Activated CD8-positive, alpha-beta memory T cell treated with anti-CD3 and anti-CD28 coated beads for 36 hours (primary cell): ENCODE measurements at regions not wholly inside any gene's neighbourhood (a gene's known extent, or its start where the extent isn't known, plus 50 kb on each side); places are given as distances from the start of the nearest gene placed in this dataset.

Experiments
- CTCF ChIA-PET: fragments of 350-600 bp; sonication (Branson Sonifier 250); formaldehyde crosslinking; loops from one replicate; lab custom pipeline; 2021; ENCODE audit warnings: antibody characterized with exemption; lab: Charles Lee
- POLR2A ChIA-PET: fragments of 350-600 bp; sonication (Branson Sonifier 250); formaldehyde crosslinking; loops from one replicate; lab custom pipeline; 2021; ENCODE audit warnings: antibody characterized with exemption; lab: Charles Lee

- CTCF ChIA-PET: no interaction called here
- POLR2A ChIA-PET: no interaction called here
Observed at GRCh38 chr1:13878021-13878420, 178.0 kb downstream of the PRDM2 start.

- ChIA-PET CTCF (no interaction called here), POLR2A (no interaction called here)
Observed at GRCh38 chr1:13878451-13878850, 178.5 kb downstream of the PRDM2 start.

GRCh38 chr1:13881385-13882088 is 181.5 kb downstream of the PRDM2 start:
- CTCF ChIA-PET: interaction anchor here (0.6 kb wide), 1 partner anchor 718 kb away, joined by 3 read pairs; no protein-coding TSS in a partner anchor
- POLR2A ChIA-PET: no interaction called here

GRCh38 chr1:13888351-13888986 is 188.5 kb downstream of the PRDM2 start:
- ChIA-PET CTCF (no interaction called here), POLR2A (no interaction called here)

GRCh38 chr1:13889495-13889894 is 189.5 kb downstream of the PRDM2 start:
- CTCF ChIA-PET: no interaction called here
- POLR2A ChIA-PET: no interaction called here

GRCh38 chr1:13890766-13891165 is 190.8 kb downstream of the PRDM2 start:
- POLR2A ChIA-PET: no interaction called here
- CTCF ChIA-PET: no interaction called here

- ChIA-PET CTCF (no interaction called here), POLR2A (no interaction called here)
Observed at GRCh38 chr1:13892198-13892597, 192.2 kb downstream of the PRDM2 start.

GRCh38 chr1:13892671-13893325 is 192.8 kb downstream of the PRDM2 start:
- POLR2A ChIA-PET: no interaction called here
- CTCF ChIA-PET: no interaction called here

GRCh38 chr1:13893409-13893821 is 193.4 kb downstream of the PRDM2 start:
- ChIA-PET POLR2A (no interaction called here), CTCF (no interaction called here)

GRCh38 chr1:13896932-13897331 is 196.9 kb downstream of the PRDM2 start:
- CTCF ChIA-PET: no interaction called here
- POLR2A ChIA-PET: no interaction called here

- CTCF ChIA-PET: no interaction called here
Observed at GRCh38 chr1:13898406-13898805, 198.4 kb downstream of the PRDM2 start.

GRCh38 chr1:13899856-13900255 is 199.9 kb downstream of the PRDM2 start:
- POLR2A ChIA-PET: no interaction called here

More at GRCh38 chr1:13898406-13898805, 198.4 kb downstream of the PRDM2 start:
- POLR2A ChIA-PET: no interaction called here

GRCh38 chr1:13900583-13900982 is 200.6 kb downstream of the PRDM2 start:
- ChIA-PET POLR2A (no interaction called here), CTCF (no interaction called here)

More at GRCh38 chr1:13899856-13900255, 199.9 kb downstream of the PRDM2 start:
- CTCF ChIA-PET: no interaction called here

GRCh38 chr1:13901039-13901438 is 201.1 kb downstream of the PRDM2 start:
- CTCF ChIA-PET: no interaction called here
- POLR2A ChIA-PET: no interaction called here

GRCh38 chr1:13901597-13901996 is 201.6 kb downstream of the PRDM2 start:
- POLR2A ChIA-PET: no interaction called here
- CTCF ChIA-PET: no interaction called here

GRCh38 chr1:13908128-13908527 is 208.1 kb downstream of the PRDM2 start:
- ChIA-PET POLR2A (no interaction called here), CTCF (no interaction called here)

- POLR2A ChIA-PET: no interaction called here
- CTCF ChIA-PET: no interaction called here
Observed at GRCh38 chr1:13911697-13912619, 212.0 kb downstream of the PRDM2 start.

- ChIA-PET POLR2A (no interaction called here), CTCF (no interaction called here)
Observed at GRCh38 chr1:13913396-13913795, 213.4 kb downstream of the PRDM2 start.

- ChIA-PET POLR2A (no interaction called here), CTCF (no interaction called here)
Observed at GRCh38 chr1:13916530-13916929, 216.5 kb downstream of the PRDM2 start.

GRCh38 chr1:13917607-13918006 is 217.6 kb downstream of the PRDM2 start:
- POLR2A ChIA-PET: no interaction called here
- CTCF ChIA-PET: interaction anchor here (0.7 kb wide), 1 partner anchor 378 kb away, joined by 3 read pairs; no protein-coding TSS in a partner anchor
